GM21526 (cell line): ENCODE measurements at regions not wholly inside any gene's neighbourhood (a gene's known extent, or its start where the extent isn't known, plus 50 kb on each side); places are given as distances from the start of the nearest gene placed in this dataset.
"Not testable (repeated sequence)": the region's sequence is repeated elsewhere in the genome, so short reads cannot be mapped to it uniquely, and the experiment has no call there.

ENCODE experiments used
- ATAC-seq: cut with Tn5 transposase; IDR thresholded peaks from one replicate; pipeline ENCODE4 v1.9.1; 2021; ENCODE audit warnings: moderate library complexity; ENCODE audit not compliant: unreplicated experiment, low FRiP score

GRCh38 chr6:84304881-84305280 lies 77.4 kb upstream of the CEP162 start:
- ATAC-seq = no peak

GRCh38 chr6:84291033-84291432 lies 63.6 kb upstream of the CEP162 start:
- not testable (repeated sequence) for ATAC-seq

- ATAC-seq = no peak
Observed at GRCh38 chr6:84284428-84285049, 57.1 kb upstream of the CEP162 start.

- no peak for ATAC-seq
Observed at GRCh38 chr6:84282550-84282949, 55.1 kb upstream of the CEP162 start.

GRCh38 chr6:84280639-84281038 lies 53.2 kb upstream of the CEP162 start:
- ATAC-seq = no peak

- no peak for ATAC-seq
Observed at GRCh38 chr6:84280030-84280429, 52.6 kb upstream of the CEP162 start.

GRCh38 chr6:84278321-84278998 lies 51.0 kb upstream of the CEP162 start:
- no peak for ATAC-seq
